Kidney glomerular epithelial cell (primary cell): ENCODE measurements at regions not wholly inside any gene's neighbourhood (a gene's known extent, or its start where the extent isn't known, plus 50 kb on each side); places are given as distances from the start of the nearest gene placed in this dataset.
"Not testable (repeated sequence)": the region's sequence is repeated elsewhere in the genome, so short reads cannot be mapped to it uniquely, and the experiment has no call there.

Experiments used
- DNase-seq: peaks from one replicate; lab custom pipeline; 2025; lab: John Stamatoyannopoulos, UW

- DNase-seq = no peak
Observed at GRCh38 chr10:52599551-52600200, 172.9 kb downstream of the MBL2 start.

DNA sequence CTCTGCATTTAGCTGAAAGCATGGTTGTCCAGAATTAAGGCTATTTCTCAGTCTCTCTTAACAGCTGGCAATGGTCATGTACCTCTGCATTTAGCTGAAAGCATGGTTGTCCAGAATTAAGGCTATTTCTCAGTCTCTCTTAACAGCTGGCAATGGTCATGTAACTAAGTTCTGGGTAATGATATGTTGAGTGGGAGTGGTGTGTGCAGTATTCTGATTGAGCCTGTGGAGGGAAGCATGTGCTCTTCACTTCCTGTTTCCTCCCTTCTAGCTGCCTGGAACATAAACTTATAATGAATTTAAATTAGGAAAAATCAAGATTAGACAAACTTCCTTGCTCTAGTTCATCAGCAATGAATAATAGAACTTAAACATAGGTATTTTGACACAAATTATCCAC is 168.5 kb downstream of the MBL2 start:
- DNase-seq = not testable (repeated sequence)

DNA sequence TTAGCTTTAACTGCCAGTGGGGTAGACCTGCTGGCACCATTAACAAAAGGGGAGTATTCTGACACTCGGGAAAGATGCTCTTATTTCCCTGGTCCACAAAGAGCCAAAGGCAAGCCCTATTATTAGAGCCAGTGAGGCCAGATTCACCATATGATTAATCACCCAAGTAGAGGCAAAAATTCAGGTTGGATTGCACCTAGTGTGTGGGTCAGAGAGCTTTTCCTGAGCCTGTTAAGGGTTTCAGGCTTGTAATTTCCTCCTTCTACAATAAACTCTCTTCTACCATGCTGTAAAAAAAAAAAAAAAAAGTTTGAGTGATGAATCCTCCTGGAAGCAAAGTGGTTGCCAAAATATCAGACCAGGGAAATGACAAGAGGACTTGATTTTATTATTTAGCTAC is 163.5 kb downstream of the MBL2 start:
- no peak for DNase-seq

DNA sequence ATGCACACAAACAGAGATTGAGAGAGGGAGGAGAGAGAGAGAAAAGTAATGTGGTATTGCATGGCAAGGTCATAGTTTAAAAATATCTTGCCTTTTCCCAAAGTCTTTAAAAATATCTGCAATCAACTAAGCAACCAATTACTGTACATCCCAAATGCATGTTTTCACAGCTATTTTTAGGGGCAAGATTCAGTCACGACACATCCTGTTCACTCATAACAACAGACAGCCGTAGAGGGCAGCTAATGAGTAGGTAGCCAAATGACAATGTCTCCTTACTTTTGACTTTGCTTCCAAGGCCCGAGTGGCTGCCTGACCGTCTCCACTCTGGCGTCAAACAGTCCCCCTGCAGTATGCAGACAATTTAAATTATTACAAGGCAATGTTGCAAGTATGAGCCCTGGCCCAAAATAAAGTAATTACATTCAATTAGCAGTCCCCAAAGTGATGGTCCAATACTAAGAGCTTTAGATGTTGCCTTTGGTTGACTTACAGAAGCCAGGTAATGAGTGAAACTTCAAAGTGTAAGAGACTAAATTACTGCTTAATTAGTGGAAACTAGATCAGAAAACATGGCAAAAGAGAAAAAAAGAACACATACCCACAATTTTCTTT is 162.9 kb downstream of the MBL2 start:
- DNase-seq = no peak

DNA sequence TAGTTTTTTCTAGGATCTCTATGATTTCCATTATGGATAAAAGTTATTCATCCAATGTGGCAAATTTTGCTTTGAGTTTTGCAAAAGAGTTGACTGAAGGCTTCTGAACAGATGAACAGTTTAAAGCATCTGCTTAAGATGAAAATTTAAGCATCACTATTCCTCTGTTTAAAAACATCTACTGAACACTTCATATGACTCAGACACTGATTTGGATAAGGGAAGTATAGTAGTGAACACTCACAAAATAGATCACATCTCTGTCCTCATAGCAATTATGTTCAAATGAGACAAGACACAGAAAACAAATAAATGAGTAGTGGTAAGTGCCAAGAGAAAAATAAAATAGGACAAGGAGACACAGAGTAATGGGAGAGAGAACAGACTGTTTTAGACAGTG is 157.3 kb downstream of the MBL2 start:
- no peak for DNase-seq

- DNase-seq = no peak
Observed at GRCh38 chr10:52615756-52616394, 156.7 kb downstream of the MBL2 start.

GRCh38 chr10:52616395-52616764 is 156.2 kb downstream of the MBL2 start:
- no peak for DNase-seq

DNA sequence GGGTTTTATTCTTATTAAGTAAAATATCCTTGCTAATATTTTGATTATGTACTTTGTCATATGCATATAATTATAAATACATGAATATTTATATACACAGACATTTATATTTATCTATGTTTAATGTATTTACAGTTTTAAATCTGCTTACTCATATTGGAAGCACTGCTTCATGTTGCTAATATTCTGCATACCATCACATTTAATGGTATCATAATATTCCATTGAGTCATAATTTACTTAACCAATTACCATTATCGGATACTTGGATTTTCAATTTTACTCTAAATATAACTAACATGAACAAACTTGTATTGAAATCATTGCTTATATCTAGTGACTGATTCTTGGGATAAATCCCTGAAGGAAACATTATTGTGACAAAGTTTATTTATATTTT is 155.2 kb downstream of the MBL2 start:
- DNase-seq = no peak

GRCh38 chr10:52619052-52619451 is 153.5 kb downstream of the MBL2 start:
- no peak for DNase-seq

GRCh38 chr10:52621635-52622079 is 150.9 kb downstream of the MBL2 start:
- no peak for DNase-seq

DNA sequence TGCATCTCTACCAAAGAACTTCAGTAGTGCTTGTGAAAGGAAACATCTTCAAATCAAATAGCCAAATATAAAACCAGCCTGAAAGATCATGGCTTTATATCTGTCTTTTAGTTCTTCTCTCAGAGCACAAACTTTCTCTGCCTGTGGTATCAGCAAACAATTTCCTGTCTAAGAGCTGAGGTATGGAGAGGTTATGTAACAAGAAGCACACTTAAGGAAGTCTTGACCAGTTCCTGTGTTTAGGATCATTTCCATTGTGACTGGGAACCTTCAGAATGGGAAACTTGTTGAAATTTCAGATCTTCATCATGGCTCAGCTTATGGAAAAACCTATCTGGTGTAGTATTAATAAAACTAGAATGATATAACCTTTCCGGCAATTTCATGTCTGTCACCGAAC is 148.8 kb downstream of the MBL2 start:
- no peak for DNase-seq

DNA sequence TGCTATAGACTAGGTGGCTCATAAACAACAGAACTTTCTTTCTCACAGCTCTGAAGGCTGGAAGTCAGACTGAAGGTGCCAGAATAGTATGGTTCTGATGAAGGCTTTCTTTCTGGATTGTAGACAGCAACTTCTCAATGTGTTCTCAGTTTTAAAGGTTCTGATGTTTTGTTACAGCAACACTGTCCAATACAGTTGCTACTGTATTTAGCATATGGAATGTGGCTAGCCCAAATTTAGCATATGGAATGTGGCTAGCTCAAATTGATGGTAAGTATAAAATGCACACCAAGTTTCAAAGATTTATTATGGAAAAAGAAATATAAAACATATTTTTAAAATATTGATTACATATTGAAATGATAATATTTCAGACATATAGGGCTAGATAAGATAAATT is 145.3 kb downstream of the MBL2 start:
- no peak for DNase-seq

DNA sequence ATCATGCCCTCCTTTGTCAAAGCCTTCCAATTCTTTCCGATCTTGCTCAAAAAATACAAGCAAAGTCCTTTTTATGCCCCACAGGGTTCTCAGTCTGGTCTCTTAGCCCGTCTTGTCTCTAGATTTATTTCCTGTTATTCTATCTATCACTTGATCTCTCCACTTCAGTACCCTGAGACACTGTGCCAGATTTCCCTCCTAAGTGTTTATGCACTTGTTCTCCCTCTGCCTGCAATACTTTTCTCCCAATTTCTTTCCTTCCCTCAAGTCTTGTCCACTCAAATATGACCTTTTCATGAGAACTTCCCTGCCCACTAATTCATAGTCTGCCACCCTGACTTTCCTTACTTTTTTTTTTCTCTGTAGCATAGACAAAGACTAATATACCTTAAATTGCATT is 141.4 kb downstream of the MBL2 start:
- DNase-seq = no peak

- DNase-seq = no peak
Observed at GRCh38 chr10:52631648-52632047, 140.9 kb downstream of the MBL2 start.

DNA sequence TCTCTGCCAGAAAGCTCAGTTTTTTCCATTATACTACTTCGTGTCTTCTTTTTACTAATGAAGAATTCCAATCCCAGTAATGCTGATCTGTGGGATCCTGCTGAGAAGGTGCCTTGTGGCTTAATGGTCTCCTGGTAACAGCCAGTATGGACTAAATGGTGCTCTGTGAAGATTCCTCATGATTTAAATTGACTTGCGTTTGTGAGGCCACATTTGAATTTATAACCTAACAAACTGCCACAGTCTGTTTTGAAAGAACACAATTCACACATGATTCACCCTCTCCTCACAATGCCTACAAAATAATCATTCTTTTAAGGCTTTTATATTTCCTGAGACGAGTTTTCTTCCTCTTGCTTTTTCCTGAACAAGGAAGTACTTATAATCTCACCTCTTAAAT is 140.0 kb downstream of the MBL2 start:
- DNase-seq = no peak

DNA sequence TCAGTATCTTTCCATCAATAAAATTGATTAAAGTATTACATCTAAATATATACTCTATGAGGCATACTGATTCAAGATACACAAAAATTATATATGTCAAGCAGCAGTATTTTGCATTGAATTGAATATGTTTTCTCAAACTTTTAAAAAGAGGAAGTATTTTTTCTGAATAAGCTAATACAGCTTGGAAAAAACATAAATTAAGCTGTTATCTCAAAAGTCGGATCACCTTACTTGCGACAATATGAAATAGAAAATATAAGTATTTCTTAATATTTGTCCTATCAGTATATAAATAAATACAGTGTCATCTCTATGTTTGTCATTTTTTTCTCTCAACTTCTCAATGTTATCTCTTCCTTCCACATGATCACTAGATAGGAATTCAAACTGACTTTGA is 139.3 kb downstream of the MBL2 start:
- DNase-seq = no peak

- DNase-seq = no peak
Observed at GRCh38 chr10:52635651-52636050, 136.9 kb downstream of the MBL2 start.

DNA sequence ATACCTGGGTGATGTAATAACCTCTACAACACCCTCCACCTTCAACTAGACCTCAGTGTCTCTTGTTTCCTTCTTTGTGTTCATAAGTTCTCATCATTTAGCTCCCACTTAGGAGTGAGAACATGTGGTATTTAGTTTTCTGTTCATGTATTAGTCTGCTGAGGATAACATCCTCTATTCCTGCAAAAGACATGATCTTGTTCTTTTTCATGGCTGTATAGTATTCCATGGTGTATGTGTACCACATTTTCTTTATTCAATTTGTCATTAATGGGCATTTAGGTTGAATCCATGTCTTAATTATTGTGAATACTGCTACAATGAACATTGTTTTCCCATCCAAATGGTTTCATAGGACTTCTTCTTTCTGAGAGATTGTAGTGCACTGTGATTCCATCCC is 135.7 kb downstream of the MBL2 start:
- DNase-seq = no peak

- DNase-seq = no peak
Observed at GRCh38 chr10:52637592-52637991, 135.0 kb downstream of the MBL2 start.

DNA sequence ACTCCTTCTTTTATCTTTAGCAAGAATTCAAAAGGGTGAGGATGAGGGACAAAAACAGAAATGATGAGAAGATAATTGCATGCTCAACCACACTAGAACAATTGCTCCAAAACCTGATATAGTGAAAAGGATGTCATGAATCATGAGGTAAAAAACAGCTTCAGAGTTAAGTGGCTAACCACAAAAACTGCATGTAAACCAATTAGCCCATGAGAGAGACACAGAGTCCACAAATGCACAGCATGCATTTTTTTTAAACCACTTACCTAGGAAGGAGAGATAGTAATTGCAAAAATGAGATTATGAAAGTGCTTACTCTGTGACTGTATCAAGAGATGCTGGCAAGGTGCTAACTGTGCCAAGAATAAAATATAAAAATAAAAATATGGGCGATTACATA is 132.9 kb downstream of the MBL2 start:
- no peak for DNase-seq

DNA sequence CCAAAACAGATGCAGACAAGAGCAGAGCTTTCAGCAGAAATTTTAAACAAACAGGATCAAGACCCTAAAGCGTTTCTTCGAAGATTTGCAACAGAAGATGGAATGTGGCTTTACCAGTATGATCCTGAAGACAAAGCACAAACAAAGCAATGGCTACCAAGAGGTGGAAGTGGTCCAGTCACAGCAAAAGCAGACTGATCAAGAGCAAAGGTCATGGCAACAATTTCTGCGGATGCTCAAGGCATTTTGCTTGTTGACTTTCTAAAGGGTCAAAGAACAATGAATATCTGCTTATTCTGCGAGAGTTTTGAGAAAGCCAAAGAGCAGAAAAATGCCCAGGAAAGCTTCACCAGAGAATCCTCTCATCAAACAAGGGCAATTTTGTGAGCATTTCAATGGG is 130.4 kb downstream of the MBL2 start:
- no peak for DNase-seq

DNA sequence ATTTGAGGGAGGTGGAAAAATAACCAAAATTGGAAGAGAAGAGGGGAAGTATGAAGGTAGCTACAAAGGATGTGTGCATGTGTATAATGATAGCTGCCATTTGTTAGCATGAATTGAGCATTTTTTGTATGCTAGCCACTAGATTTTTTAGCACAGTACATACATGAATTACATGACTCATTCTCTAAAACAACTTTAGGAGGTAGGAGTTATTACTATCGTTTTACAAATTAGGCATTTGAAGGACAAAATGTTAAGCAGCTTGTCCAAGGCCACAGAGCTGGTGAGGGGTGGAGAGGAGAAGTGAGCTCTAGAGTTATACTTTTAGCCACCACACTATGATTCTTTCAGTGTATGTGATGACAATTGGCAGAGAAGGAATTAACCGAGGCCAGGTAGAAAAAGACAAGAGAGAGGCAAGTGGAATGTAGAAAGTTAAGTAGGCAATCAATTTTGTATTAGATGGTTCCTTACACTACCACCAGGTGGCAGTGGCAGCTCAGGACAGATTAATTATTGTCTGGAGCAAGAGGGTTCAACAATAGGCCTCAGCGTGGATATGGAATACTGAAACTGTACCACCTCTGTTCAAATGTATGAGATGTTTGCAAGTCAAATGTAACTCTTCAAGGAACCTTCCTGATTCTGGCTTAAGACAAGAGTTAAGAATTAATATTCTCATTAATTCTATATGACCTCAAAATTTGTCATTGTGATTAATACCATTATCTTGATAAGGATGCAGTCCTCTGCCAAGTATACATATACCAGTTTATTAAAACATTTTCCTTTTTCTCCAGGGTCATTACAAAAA is 128.0 kb downstream of the MBL2 start:
- DNase-seq = peak; percentile 26
